Neural cell (in vitro differentiated cells): ENCODE measurements at regions not wholly inside any gene's neighbourhood (a gene's known extent, or its start where the extent isn't known, plus 50 kb on each side); places are given as distances from the start of the nearest gene placed in this dataset.

Source experiments
- H2AFZ ChIP-seq: fragments of 200-600, 300-800 bp; sonication (generic), shearing (Covaris generic); 2 replicates; pipeline ENCODE4 v1.6.0; 2014; ENCODE audit warnings: low read depth, mild to moderate bottlenecking, antibody characterized with exemption, low read length, moderate library complexity
- H3F3A ChIP-seq: fragments of 200-600 bp; shearing (Covaris generic); 2 replicates; pipeline ENCODE4 v1.6.1; 2016; ENCODE audit warnings: mild to moderate bottlenecking, moderate library complexity, mixed read lengths, antibody characterized with exemption, low read length; ENCODE audit not compliant: insufficient read depth, poor library complexity, severe bottlenecking
- H3K27ac ChIP-seq: fragments of 200-600, 300-800 bp; sonication (generic), shearing (Covaris generic); 2 replicates; pipeline ENCODE4 v1.5.1; 2014; ENCODE audit warnings: mild to moderate bottlenecking, low read length, moderate library complexity
- H3K27me3 ChIP-seq: fragments of 300-800, 200-600 bp; sonication (generic), shearing (Covaris generic); 2 replicates; pipeline ENCODE4 v1.6.0; 2014; ENCODE audit warnings: mild to moderate bottlenecking, low read depth, low read length, moderate library complexity; ENCODE audit not compliant: insufficient read depth
- H3K36me3 ChIP-seq: fragments of 300-800, 200-600 bp; sonication (generic), shearing (Covaris generic); 2 replicates; pipeline ENCODE4 v1.5.1; 2014; ENCODE audit warnings: mild to moderate bottlenecking, antibody characterized with exemption, low read length, moderate library complexity; ENCODE audit not compliant: insufficient read depth
- H3K4me2 ChIP-seq: fragments of 300-800, 200-600 bp; sonication (generic), shearing (Covaris generic); 2 replicates; pipeline ENCODE4 v1.6.0; 2014; ENCODE audit warnings: mild to moderate bottlenecking, low read length
- H3K4me3 ChIP-seq: fragments of 300-800, 200-600 bp; sonication (generic), shearing (Covaris generic); 2 replicates; pipeline ENCODE4 v1.5.1; 2014; ENCODE audit warnings: mild to moderate bottlenecking, low read length, moderate library complexity
- H3K79me2 ChIP-seq: fragments of 200-600 bp; shearing (Covaris generic); replicated peaks from 2 replicates; pipeline ENCODE4 v1.6.0; 2014; ENCODE audit warnings: mild to moderate bottlenecking, low read length, moderate library complexity; ENCODE audit not compliant: insufficient read depth
- H3K9ac ChIP-seq: fragments of 300-800, 200-600 bp; sonication (generic), shearing (Covaris generic); 2 replicates; pipeline ENCODE4 v1.6.1; 2016; ENCODE audit warnings: mild to moderate bottlenecking, low read length, mixed read lengths
- H3K9me2 ChIP-seq: fragments of 200-600 bp; shearing (Covaris generic); 2 replicates; pipeline ENCODE4 v1.6.1; 2016; ENCODE audit warnings: mild to moderate bottlenecking, low read length, mixed read lengths; ENCODE audit not compliant: insufficient read depth
- H3K9me3 ChIP-seq: fragments of 200-600, 300-800 bp; sonication (generic), shearing (Covaris generic); 2 replicates; pipeline ENCODE4 v1.6.1; 2016; ENCODE audit warnings: mild to moderate bottlenecking, mixed run types, low read length, moderate library complexity, mixed read lengths
- H4K20me1 ChIP-seq: fragments of 200-600 bp; shearing (Covaris generic); 2 replicates; pipeline ENCODE4 v1.6.1; 2016; ENCODE audit warnings: mild to moderate bottlenecking, mixed run types; ENCODE audit not compliant: insufficient read depth
- EP300 ChIP-seq: fragments of 450-650 bp; conservative IDR thresholded peaks from 2 replicates; pipeline ENCODE4 v1.6.1; 2014; ENCODE audit warnings: antibody characterized with exemption, mild to moderate bottlenecking, moderate library complexity; ENCODE audit not compliant: poor library complexity, severe bottlenecking
- EZH2 ChIP-seq: fragments of 200-600, 300-800 bp; shearing (Covaris generic), sonication (generic); IDR thresholded peaks from 2 replicates; pipeline ENCODE4 v1.6.1; 2014; ENCODE audit warnings: antibody characterized with exemption, low read length, borderline replicate concordance, mild to moderate bottlenecking; ENCODE audit not compliant: insufficient read depth, poor library complexity, severe bottlenecking
- MXI1 ChIP-seq: fragments of 450-650 bp; conservative IDR thresholded peaks from 2 replicates; pipeline ENCODE4 v1.6.1; 2014; ENCODE audit warnings: antibody characterized with exemption, mild to moderate bottlenecking; ENCODE audit not compliant: poor library complexity, severe bottlenecking
- POLR2AphosphoS5 ChIP-seq: IDR thresholded peaks from 2 replicates; pipeline ENCODE4 v1.6.1; 2012
- RAD21 ChIP-seq: fragments of 450-650 bp; conservative IDR thresholded peaks from 2 replicates; pipeline ENCODE4 v1.6.1; 2014; ENCODE audit warnings: antibody characterized with exemption, mild to moderate bottlenecking, moderate library complexity
- SMC3 ChIP-seq: fragments of 450-650 bp; conservative IDR thresholded peaks from 2 replicates; pipeline ENCODE4 v1.6.1; 2014; ENCODE audit warnings: antibody characterized with exemption, mild to moderate bottlenecking, moderate library complexity; ENCODE audit not compliant: poor library complexity
- TAF1 ChIP-seq: IDR thresholded peaks from 2 replicates; pipeline ENCODE4 v1.6.1; 2012; ENCODE audit warnings: low read depth
- TF ChIP-seq, protein P1 (sequence below): fragments of 450-650 bp; IDR thresholded peaks from 2 replicates; pipeline ENCODE4 v1.5.1; 2014; ENCODE audit warnings: antibody characterized with exemption, mild to moderate bottlenecking, moderate library complexity; ENCODE audit not compliant: poor library complexity, severe bottlenecking
- TF ChIP-seq, protein P2 (sequence below): IDR thresholded peaks from 2 replicates; pipeline ENCODE4 v1.6.1; 2012; ENCODE audit warnings: borderline replicate concordance

DNA sequence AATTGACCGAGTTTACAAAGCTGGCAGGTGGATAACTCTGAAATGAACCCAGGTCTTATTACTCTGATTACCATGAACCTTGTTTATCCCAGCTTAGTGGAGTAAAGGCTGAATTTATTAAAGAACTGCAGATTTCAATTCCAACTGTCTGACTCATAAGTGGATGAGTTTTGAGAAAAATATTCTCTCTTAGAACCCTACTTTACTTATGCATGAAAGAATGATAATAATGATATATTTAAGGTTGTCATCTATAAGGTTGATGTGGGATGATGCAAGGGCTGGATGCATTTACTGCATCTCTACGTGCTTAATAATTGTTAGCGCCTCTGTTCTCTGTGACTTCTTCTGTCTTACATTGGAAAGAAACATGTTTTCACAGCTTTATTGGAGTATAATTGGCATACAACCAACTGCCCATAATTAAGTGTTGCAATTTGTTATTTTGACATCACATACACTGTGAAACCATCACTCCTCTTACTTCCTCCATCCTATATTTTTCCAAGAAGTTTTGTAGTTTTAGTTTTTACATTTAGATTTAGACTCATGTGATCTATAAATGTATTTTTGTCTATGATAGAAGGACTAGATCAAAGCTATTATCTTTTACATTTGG lies 771.2 kb upstream of the ARRDC4 start:
- no peaks in the 10 kb centered on the region for H3K27me3 ChIP-seq

DNA sequence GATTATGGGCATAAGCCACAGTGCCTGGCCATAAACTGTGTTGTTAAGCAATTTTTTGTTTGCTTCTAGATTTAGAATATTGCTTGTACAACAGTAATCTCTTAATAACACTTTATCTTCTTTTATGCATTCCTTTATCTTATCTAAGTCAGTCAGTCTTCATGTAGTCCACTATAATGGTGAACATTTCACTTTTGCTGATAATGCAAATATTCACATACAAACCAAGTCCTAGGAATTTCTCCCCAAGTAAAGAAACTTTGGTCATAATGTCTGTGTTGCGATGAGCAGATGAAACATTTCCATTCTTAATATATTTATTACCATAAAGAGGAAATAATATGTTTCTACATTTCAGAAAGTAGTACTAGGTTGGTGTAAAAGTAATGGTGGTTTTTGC lies 765.8 kb upstream of the ARRDC4 start:
- Histone ChIP-seq H3K36me3 (no peaks in the 10 kb centered on the region), H3K9ac (no peak overlapping the region), H3K27ac (no peak overlapping the region), H4K20me1 (no peaks in the 10 kb centered on the region), H3K27me3 (no peaks in the 10 kb centered on the region), H3K4me2 (no peak overlapping the region), H2AFZ (no peak overlapping the region), H3K9me2 (no peaks in the 10 kb centered on the region), H3K9me3 (no peaks in the 10 kb centered on the region), H3F3A (no peaks in the 10 kb centered on the region), H3K79me2 (no peaks in the 10 kb centered on the region), H3K4me3 (no peak overlapping the region)
- TF ChIP-seq MXI1 (no peak), RAD21 (no peak), EZH2 (no peak), TAF1 (no peak), EP300 (no peak), SMC3 (no peak), POLR2AphosphoS5 (no peak)
- TF ChIP-seq, protein P1, sequence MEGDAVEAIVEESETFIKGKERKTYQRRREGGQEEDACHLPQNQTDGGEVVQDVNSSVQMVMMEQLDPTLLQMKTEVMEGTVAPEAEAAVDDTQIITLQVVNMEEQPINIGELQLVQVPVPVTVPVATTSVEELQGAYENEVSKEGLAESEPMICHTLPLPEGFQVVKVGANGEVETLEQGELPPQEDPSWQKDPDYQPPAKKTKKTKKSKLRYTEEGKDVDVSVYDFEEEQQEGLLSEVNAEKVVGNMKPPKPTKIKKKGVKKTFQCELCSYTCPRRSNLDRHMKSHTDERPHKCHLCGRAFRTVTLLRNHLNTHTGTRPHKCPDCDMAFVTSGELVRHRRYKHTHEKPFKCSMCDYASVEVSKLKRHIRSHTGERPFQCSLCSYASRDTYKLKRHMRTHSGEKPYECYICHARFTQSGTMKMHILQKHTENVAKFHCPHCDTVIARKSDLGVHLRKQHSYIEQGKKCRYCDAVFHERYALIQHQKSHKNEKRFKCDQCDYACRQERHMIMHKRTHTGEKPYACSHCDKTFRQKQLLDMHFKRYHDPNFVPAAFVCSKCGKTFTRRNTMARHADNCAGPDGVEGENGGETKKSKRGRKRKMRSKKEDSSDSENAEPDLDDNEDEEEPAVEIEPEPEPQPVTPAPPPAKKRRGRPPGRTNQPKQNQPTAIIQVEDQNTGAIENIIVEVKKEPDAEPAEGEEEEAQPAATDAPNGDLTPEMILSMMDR = no peak
- TF ChIP-seq, protein P2, sequence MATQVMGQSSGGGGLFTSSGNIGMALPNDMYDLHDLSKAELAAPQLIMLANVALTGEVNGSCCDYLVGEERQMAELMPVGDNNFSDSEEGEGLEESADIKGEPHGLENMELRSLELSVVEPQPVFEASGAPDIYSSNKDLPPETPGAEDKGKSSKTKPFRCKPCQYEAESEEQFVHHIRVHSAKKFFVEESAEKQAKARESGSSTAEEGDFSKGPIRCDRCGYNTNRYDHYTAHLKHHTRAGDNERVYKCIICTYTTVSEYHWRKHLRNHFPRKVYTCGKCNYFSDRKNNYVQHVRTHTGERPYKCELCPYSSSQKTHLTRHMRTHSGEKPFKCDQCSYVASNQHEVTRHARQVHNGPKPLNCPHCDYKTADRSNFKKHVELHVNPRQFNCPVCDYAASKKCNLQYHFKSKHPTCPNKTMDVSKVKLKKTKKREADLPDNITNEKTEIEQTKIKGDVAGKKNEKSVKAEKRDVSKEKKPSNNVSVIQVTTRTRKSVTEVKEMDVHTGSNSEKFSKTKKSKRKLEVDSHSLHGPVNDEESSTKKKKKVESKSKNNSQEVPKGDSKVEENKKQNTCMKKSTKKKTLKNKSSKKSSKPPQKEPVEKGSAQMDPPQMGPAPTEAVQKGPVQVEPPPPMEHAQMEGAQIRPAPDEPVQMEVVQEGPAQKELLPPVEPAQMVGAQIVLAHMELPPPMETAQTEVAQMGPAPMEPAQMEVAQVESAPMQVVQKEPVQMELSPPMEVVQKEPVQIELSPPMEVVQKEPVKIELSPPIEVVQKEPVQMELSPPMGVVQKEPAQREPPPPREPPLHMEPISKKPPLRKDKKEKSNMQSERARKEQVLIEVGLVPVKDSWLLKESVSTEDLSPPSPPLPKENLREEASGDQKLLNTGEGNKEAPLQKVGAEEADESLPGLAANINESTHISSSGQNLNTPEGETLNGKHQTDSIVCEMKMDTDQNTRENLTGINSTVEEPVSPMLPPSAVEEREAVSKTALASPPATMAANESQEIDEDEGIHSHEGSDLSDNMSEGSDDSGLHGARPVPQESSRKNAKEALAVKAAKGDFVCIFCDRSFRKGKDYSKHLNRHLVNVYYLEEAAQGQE = no peak

More for the DNA sequence above, 771.2 kb upstream of the ARRDC4 start:
- H3K27ac ChIP-seq = no peak overlapping the region
- no peaks in the 10 kb centered on the region for H3F3A ChIP-seq
- no peak overlapping the region for H3K9ac ChIP-seq
- no peak overlapping the region for H3K4me2 ChIP-seq
- H4K20me1 ChIP-seq = no peaks in the 10 kb centered on the region
- H3K9me3 ChIP-seq = no peaks in the 10 kb centered on the region
- H3K4me3 ChIP-seq = no peak overlapping the region
- H3K9me2 ChIP-seq = no peaks in the 10 kb centered on the region
- no peak overlapping the region for H2AFZ ChIP-seq
- no peaks in the 10 kb centered on the region for H3K36me3 ChIP-seq
- no peak for TF ChIP-seq SMC3
- H3K79me2 ChIP-seq = no peaks in the 10 kb centered on the region
